DMS79 (cell line): ENCODE measurements at regions not wholly inside any gene's neighbourhood (a gene's known extent, or its start where the extent isn't known, plus 50 kb on each side); places are given as distances from the start of the nearest gene placed in this dataset.

Experiments
- DNase-seq: peaks from one replicate; lab custom pipeline; 2025; lab: John Stamatoyannopoulos, UW

GRCh38 chr10:8978100-8978499 lies 923.6 kb downstream of the GATA3 start:
- no peak for DNase-seq

- no peak for DNase-seq
These were observed 925.5 kb downstream of the GATA3 start for GRCh38 chr10:8979976-8980375.

- no peak for DNase-seq
These were observed 926.8 kb downstream of the GATA3 start for GRCh38 chr10:8981277-8981676.

GRCh38 chr10:8985651-8986050 lies 931.2 kb downstream of the GATA3 start:
- no peak for DNase-seq

GRCh38 chr10:8986975-8987374 lies 932.5 kb downstream of the GATA3 start:
- no peak for DNase-seq

GRCh38 chr10:8987712-8988111 lies 933.2 kb downstream of the GATA3 start:
- no peak for DNase-seq

- no peak for DNase-seq
These were observed 935.9 kb downstream of the GATA3 start for GRCh38 chr10:8990280-8990987.

GRCh38 chr10:8992009-8992408 lies 937.5 kb downstream of the GATA3 start:
- DNase-seq = no peak

- DNase-seq = no peak
These were observed 939.4 kb downstream of the GATA3 start for GRCh38 chr10:8993864-8994263.

- DNase-seq = no peak
These were observed 944.3 kb downstream of the GATA3 start for GRCh38 chr10:8998751-8999150.

- DNase-seq = no peak
These were observed 948.6 kb downstream of the GATA3 start for GRCh38 chr10:9003122-9003521.

- no peak for DNase-seq
These were observed 950.2 kb downstream of the GATA3 start for GRCh38 chr10:9004736-9005135.

GRCh38 chr10:9009505-9009904 lies 955.0 kb downstream of the GATA3 start:
- no peak for DNase-seq

- no peak for DNase-seq
These were observed 955.6 kb downstream of the GATA3 start for GRCh38 chr10:9010093-9010492.

GRCh38 chr10:9010931-9011670 lies 956.6 kb downstream of the GATA3 start:
- DNase-seq = no peak

GRCh38 chr10:9012312-9012711 lies 957.8 kb downstream of the GATA3 start:
- no peak for DNase-seq

- DNase-seq = no peak
These were observed 960.5 kb downstream of the GATA3 start for GRCh38 chr10:9015005-9015404.

GRCh38 chr10:9015447-9015846 lies 961.0 kb downstream of the GATA3 start:
- no peak for DNase-seq

- no peak for DNase-seq
These were observed 962.4 kb downstream of the GATA3 start for GRCh38 chr10:9016930-9017329.

GRCh38 chr10:9018195-9019173 lies 964.0 kb downstream of the GATA3 start:
- DNase-seq = no peak

- no peak for DNase-seq
These were observed 968.7 kb downstream of the GATA3 start for GRCh38 chr10:9023206-9023605.

GRCh38 chr10:9024210-9024609 lies 969.7 kb downstream of the GATA3 start:
- DNase-seq = no peak
